SKM-1 treated with dmso at 0.1 percent for 144 hours (cell line): ENCODE measurements at regions not wholly inside any gene's neighbourhood (a gene's known extent, or its start where the extent isn't known, plus 50 kb on each side); places are given as distances from the start of the nearest gene placed in this dataset.
"Not testable (repeated sequence)": the region's sequence is repeated elsewhere in the genome, so short reads cannot be mapped to it uniquely, and the experiment has no call there.

Source experiments
- DNase-seq: peaks from one replicate; lab custom pipeline; 2025; ENCODE audit not compliant: unreplicated experiment; lab: John Stamatoyannopoulos, UW

DNA sequence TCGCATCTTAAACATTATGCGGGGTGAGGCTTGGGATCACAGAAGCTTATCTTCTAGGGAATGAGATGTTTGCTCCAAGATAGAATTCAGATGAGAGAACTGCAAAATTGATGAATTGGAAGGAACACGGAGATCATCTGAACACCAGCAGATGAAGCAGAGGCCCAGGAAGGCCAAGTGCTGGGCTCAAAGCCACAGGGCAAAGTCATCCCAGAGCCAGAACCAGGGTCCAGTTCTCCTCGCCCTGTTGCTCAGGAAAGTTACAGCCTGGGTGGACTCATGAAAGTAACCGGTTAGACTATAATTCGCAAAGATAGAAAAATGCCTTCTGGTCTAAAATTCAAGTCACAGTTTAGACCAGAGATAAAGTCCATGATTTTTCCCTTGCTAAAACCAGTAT lies 456.1 kb upstream of the ID2 start:
- no peak for DNase-seq

DNA sequence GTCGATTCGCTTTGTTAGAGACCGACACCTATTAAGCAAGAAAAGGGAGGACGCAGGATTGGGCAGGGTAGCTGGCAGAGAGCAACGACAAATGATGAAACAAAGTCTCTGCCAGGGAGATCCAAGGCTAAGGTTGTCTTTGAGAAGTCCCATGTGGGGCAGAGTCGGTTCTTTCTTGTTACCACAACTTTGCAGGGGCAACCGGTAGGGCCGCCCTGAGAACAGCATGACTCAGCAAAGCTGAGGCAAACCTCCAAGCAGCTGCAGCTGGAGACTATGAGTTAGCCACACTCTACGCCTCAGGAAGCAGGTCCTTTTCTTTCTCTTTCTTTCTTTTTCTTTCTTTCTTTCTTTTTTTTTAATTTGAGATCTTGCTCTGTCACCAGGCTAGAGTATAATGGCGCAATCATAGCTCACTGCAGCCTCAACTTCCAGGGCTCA lies 452.3 kb upstream of the ID2 start:
- DNase-seq = peak; percentile 51

DNA sequence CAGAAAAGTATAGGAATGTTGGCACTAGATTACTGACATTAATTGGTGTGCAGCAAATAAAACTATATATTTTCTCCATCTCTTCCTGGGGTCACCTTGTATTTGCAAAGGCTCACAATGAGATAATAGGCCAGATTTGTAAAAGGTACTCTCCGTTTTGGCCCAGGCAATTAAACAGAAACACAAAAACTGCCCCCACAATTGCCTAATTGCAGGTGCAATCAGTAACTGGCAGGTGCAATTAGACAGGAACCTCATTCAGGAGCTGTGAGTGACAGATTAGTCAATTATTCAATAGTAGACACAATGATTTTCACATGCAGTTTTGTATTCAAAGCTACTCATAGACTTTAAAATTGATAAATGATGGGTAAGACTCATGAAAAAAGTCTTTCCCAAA lies 451.4 kb upstream of the ID2 start:
- DNase-seq = no peak

DNA sequence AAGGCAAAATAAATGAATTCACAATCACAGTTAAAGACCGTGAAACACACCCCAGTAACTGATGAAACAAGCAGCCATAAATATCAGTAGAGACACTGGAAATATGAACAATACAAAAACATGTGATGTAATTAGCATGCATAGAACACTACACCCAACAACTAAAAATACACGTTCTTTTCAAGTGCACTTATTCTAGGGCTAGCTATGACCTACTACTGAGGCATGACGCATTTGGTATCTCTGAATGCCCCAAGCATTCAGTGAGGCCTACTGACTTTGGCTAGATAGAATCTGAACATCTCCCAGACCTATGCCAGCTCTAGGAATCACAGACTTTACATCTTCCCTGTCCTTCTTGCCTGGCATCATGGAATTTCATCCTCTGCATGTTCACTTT lies 450.0 kb upstream of the ID2 start:
- no peak for DNase-seq

DNA sequence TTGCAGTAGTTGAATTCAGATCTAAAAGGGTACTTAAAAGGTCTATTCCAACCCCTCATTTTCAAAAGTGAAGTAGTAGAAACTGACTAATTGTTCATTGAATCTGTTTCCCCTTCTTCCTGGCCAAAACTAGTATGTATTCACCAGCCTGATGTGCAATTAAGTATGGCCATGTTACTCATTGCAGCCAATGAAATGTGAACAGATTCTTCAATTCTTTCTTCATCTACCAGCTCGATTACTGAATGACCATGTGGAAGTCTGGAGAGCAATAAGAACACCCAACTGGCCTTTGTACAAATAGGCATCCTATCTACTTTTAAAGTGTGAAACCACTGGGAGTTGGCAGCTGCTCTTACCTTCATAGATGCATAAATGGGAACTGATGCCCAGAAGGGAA lies 449.0 kb upstream of the ID2 start:
- DNase-seq = no peak

DNA sequence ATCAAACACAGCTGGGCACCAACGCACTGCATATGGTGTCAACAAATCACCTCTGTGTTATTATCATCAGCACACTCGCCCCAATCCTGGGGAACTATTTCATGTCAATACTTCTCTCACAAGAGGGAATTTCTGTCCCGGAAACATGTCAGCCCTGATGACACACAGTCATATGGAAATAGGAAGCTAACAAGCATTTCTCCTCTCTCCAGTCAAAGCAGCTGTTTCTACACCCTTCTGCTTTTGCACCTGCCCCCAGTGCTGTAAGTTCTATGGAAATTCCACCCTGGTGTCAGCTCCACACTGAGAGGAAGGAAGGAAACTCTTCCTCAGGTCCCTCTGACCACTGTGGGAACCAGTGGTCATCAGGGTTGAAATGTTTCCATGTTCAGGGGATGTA lies 447.6 kb upstream of the ID2 start:
- DNase-seq = no peak

DNA sequence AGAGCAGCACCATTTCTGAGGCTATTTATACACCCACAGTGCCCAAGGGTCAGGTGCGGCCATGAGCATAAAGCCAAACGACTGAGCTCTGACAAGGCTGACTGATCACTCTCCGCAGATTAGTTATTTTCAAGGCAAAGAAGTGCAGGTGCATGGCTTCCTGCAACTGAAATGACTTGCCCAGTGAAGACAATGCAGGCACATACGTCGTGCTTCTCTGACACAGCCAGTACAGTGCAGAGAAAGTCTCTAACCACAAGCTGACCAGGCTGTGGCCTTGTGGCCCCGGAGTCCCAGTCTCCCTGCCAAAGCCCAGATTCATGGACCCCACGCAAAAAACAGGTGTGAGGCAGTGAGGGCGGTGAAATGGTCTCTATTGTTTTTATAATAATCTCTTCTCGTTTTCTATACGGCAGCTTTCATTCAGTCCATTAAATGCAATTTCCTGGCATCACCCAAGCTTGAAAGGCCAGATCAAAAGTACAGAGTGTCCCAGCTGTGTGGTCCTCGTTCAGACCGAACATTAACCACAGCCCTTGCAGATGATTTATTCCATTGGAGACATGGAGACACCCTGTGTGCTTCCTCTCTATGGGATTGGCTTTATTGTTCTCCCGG lies 447.0 kb upstream of the ID2 start:
- DNase-seq = no peak

DNA sequence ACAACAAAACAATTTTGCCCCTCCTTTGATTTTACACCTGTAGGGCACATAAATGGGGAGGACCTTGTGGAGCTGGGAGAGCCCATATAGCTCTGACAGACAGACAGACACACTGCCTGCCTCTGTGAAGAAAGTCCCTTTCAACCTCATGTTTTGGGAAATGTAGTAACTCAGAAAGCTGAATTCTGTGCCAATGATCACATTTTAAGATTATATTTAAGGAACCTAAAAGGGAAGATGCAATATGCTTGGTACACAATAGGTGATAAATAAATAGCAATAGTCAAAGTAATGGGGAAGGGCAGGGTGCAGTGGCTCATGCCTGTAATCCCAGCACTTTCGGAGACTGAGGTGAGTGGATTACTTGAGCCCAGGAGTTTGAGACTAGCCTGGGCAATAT lies 446.4 kb upstream of the ID2 start:
- DNase-seq = no peak

DNA sequence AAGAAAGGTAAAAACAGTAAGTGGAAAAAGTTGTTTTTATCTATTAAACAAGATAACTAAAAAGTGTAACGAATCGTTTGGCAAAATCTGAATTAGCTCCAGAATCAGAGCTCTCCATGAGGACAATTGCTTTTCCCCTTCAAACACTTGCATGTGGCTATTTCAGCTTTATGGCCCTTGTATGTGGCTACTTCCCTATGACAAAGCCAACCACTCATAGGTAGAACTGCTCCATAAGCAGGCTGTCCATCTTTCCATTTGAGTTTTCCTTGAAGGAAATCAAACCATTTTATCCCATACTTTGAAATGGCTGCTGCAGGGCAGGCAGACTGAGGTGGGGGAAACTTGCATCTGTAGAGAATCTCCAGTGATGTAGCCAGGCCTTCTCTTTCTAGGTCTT lies 445.5 kb upstream of the ID2 start:
- no peak for DNase-seq

DNA sequence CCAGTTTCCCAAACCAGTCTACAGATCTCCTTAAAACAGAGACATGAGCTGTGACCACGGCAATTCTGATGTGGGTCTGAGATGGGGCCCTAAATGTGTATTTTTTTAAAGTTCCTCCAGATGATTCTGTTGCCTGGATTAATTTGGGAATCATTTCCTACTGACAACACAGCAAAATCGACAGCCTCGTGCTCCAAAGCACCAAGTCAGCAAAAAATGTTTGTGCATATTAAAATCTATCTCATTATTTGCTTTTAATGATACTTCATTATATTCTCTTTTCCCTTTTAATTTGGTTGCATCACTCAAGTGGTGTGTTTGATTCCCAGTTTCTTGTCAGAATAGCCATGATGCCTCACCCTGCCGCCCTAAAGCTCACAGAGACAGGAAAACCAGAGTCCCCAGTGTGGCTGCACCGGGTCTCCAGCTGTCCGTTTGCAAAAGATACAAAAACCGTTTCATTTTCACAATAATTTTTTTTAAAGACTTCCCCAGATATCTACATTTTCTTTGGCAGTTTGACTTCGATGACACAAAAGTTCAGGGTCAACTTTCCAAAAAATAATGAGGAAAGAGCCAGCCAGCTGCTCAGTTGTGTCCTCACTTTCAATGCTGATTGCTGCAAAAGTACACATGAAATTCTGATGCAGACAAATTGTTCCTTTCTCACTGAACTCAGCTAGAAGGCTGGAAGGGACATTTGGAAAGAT lies 443.2 kb upstream of the ID2 start:
- no peak for DNase-seq

DNA sequence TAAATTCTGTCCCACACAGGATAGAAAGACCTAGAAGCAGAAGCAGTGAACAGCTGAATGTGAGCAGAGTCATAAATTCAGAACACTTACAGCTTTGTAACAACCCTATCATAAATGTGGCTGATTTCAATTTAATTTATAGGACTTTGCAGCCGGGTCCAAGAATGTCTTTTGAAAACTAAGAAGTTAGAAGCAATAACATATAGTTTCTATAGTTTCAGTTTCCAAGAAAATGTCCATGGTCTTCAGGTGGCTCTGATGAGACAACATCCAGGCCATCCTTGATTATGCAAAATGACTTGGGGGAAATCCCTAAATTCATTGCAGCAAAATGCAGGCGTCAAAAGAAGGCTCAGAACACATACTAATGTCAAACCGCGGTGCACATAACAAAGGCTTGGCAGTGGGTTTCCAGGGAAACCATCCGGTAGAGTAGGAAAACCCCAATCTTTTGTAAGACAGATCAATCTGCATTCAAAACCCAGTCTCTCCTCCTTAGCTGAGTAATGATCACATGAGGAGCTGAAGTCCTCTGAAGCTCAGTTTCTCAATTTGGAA lies 442.2 kb upstream of the ID2 start:
- no peak for DNase-seq

DNA sequence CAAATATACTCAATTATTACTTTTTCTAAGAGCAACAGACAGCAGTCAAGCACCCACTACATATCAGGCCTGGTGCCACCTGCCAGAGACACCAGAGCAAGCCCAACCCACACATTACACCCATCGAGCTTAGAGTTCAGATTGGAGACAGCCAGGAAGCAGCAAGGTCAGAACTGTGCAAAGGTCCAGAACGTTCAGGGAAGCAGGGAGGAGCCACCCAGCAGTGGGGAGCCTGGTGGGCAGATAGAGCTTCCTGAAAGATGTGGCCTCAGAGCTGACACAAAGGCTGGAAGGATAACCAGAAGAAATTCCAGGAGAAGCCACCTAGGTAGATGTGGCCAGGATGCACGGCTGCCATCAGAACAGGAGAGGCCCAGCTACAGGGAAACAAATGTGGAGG lies 440.5 kb upstream of the ID2 start:
- no peak for DNase-seq

DNA sequence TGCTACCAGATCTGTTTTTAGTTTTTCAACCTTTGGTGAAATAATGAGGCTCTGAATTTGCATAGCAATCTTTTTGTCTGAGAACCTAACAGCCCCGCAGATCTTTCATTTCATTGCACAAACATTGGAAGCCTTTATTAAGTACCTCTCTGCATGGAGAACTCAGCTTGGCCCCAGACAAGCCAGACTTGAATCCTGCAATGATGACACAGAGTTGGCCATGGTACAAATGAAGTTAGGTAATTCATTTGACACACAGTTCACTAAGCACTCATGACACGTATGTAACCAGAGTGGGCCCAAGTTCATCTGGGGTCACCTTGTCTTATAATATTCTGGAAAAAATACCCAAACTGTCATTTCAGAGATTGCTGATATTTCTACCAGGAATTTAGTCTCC lies 439.1 kb upstream of the ID2 start:
- DNase-seq = no peak

DNA sequence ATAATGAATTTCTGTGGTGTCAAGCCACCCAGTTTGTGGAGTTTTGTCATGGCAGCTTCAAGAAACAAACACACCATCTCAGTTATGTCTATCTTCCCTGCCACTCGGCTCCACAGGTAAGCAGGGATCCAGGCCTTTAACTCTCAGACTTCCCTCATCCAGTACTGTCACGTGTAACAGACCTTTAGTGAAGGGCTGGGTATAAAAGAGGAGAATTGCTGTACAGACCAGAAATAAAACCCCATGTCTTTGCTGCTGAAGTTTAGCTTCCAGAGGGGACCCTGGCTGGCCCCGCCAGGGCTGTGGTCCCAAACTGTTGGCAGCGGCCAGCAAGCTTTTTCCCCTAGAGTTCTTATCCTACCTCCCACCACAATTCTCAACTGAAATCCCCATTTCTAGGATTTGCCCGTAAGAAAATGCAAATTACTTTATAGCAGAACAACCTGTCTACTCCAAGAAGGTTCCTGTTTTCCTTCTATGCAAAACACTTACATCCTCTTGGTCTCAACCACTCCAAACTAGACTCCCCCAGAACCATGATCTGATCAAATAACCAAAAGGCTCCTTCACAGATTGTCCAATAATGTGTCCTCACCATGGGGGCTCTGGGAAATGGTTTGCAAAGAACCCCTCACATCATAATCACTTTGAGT lies 438.0 kb upstream of the ID2 start:
- DNase-seq = no peak

DNA sequence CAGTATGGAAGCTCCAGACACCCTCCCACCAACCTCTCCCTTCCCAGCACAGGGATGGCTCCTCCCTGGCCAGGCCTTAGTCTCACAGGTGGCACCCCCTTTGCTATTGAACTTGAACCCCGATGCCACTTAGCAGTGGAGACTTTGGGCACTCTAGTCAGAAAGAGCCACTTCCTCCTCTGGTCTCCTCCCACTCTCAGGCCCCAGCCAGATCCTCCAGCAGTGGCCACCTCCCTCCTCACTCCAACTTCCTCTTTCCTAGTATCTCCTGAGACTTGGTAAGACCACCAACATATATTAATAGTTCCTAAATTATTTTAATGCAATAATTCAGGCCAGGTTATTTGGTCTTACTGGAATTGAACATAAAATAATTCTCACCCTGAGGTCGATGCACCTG lies 437.2 kb upstream of the ID2 start:
- peak; percentile 66 for DNase-seq

DNA sequence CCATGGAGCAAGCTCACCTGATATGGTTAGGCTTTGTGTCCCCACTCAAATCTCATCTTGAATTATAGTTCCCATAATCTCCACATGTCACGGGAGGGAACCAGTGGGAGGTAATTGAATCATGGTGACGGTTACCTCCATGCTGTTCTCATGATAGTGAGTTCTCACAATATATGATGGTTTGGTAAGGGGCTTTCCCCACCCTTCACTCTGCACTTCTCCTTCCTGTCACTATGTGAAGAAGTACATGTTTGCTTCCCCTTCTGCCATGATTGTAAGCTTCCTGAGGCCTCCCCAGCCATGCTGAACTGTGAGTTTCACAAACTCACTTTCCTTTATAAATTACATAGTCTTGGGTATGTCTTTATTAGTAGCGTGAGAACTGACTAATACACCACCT lies 435.7 kb upstream of the ID2 start:
- DNase-seq = no peak

DNA sequence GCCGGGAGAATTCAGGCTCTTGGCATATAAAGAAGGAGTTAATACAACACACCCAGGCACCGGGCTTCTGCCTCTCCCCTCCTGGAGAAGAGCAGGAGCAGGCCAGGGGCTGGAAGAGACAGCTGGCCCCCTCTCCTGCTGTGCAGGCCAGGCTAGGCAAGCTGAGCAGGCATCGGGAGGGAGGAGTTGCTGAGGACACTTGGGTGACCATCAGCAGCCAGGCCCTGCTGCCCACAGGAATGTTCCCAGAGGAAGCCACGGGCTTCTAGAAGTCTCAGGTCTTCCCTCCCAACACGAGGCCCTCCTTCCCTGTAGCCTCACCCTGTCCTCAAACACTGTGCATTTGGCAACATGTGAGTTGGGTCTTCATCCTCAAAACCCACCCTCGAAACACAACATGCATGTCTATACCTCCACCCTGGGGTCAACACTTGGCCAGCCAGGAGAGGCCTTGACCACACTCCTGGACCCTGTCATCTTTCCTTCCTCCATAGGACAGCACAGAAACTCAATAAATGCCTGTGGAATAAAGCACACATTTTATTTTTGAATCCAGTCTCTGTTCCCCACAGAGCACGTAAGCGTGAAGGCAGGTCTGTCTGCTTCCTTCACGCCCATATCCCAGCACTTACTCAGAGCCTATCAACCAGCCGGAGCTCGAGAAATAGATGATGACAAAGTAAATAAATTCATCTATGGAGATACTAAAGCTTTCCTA lies 433.8 kb upstream of the ID2 start:
- DNase-seq = no peak

DNA sequence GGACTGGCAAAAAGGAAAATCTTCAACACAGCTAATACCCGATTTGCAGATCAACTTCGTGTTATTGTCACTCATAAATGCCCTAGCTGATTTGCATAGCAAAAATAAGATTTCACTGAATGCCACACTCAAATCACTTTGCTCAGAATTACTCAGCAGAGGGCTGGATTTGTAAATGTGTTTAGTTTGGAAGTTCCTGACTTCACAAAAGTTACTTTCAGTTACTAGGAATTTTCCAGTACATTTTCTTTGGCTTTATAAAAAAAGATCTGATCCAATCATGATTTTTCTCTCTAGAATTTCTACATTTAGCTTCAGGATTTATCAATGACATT lies 433.3 kb upstream of the ID2 start:
- no peak for DNase-seq

DNA sequence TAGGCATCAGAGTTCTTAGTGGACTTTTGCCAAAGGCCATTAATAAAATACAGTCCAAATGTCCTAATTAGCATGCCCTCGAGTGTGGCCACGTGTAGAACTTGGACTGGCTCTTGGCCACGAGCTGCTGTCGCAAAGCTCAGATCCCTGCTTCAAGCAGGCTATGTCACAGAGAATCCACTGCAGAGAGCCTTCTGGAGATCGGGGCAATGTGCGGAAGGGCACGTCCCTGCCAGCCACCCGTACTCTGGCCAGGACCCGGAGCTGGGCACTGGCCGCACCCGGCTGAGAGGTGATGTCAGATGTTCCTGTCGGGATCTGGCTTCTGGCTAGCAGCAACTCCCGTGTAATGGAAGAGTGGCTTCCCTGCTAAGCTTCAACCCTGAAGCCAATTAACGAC lies 432.7 kb upstream of the ID2 start:
- no peak for DNase-seq

DNA sequence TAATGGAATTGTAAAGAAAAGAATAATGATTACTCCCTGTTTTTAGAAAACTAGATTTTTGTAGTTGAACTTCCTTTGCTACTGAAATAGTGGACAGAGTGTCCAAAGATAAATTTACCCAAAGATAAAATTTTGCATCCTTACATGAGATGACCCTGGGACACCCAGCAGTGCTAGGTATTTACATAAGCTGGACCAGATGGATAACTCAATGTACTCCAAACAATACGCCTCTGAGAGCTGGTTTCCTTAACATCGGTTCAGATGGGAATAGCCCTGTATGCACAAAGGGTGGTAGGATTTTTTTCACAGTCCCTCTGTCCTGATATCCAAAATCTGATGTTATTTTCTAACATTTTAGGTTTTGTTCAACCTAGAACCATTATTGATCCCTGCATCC lies 432.1 kb upstream of the ID2 start:
- no peak for DNase-seq

DNA sequence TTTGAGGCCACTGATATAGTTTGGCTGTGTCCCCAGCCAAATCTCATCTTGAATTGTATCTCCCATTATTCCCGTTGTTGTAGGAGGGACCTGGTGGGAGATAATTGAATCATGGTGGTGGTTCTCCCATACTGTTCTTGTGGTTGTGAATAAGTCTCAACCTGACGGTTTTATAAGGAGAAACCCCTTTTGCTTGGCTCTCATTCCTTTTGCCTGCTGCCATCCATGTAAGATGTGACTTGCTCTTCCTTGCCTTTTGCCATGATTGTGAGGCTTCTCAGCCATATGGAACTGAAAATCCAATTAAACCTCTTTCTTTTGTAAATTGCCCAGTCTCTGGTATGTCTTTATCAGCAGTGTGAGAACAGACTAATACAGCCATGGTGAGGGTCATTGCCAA lies 431.6 kb upstream of the ID2 start:
- DNase-seq = not testable (repeated sequence)

DNA sequence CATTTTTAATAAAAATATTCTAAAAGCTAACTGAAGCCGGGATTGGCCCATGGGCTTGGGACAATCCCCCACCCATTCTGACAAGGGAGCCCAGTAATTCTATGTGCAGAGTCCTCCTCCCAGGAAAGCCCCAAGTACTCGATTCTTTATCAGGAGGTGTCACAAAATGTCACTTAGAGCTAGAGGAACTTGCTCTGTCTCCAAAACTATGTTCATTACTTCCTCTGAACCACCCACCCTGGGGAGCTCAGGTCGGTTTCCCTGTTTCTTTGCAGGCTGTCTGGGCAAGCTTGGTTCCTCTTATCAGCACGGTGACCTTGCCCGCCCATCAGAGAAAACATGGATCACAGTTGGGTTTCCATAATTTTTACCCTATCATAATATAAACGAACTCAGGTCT lies 430.6 kb upstream of the ID2 start:
- peak; percentile 19 for DNase-seq
